GM08714 (cell line): ENCODE measurements at regions not wholly inside any gene's neighbourhood (a gene's known extent, or its start where the extent isn't known, plus 50 kb on each side); places are given as distances from the start of the nearest gene placed in this dataset.

Source experiments
- H3K4me3 ChIP-seq: fragments of 200-500 bp; sonication (Bioruptor generic); 2 replicates; pipeline ENCODE4 v1.5.1; 2014; ENCODE audit warnings: mild to moderate bottlenecking, low read length, inconsistent platforms
- ZNF274 ChIP-seq: IDR thresholded peaks from 2 replicates; pipeline ENCODE4 v1.6.1; 2012; ENCODE audit warnings: mild to moderate bottlenecking, low read depth, low read length

DNA sequence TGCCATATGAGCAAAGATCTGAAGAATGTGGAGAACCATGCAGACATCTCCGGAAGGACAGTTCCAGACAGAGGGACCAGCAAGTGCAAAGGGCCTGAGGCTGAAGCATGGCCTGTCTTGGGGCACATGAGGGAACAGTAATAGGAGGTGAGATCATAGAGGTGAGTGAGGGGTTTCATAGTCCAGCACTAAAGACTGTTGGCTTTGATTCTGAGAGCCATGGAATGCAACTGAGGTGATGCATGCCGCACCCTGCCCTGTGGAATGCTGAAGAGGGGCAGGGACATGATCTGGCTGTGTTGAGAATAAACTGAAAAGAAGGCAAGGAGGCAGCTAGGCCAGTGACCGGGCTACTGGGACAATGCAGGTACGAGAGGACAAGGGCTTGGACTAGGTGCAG, 253.1 kb upstream of the KLF14 start:
- no peak for TF ChIP-seq ZNF274
- no peak overlapping the region for H3K4me3 ChIP-seq

GRCh38 chr7:130988443-130988842, 254.4 kb upstream of the KLF14 start:
- TF ChIP-seq ZNF274: no peak
- no peak overlapping the region for H3K4me3 ChIP-seq

DNA sequence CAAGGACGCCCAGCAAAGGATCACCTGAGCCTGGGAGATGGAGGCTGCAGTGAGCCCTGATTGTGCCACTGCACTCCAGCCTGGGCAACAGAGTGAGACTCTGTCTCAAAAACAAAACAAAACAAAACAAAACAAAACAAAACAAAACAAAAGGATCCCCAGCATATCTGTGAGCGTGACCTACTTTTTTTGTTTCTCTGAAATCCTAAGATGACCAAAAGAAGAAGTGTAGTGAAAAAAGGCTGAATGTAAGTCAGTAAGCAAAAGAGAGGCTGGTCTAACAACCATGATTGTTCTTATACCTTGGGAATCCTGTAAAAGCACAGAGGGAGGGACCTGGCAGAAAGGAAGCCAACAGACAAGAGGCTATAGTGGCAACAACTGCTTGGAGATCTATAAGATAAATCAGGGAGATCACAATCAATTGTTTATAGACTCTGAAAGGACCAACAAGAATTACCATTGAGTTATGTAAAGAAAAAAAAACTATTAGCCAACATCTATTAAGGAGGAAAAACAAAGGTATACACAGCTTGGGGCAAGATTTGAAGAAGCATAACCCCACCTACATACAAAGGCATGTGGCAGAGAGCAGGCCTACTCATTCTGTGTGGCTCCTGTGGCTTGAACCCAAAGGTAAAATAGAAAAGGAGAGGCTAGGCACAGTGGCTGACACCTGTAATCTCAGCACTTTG, 255.2 kb upstream of the KLF14 start:
- no peak overlapping the region for H3K4me3 ChIP-seq
- no peak for TF ChIP-seq ZNF274

DNA sequence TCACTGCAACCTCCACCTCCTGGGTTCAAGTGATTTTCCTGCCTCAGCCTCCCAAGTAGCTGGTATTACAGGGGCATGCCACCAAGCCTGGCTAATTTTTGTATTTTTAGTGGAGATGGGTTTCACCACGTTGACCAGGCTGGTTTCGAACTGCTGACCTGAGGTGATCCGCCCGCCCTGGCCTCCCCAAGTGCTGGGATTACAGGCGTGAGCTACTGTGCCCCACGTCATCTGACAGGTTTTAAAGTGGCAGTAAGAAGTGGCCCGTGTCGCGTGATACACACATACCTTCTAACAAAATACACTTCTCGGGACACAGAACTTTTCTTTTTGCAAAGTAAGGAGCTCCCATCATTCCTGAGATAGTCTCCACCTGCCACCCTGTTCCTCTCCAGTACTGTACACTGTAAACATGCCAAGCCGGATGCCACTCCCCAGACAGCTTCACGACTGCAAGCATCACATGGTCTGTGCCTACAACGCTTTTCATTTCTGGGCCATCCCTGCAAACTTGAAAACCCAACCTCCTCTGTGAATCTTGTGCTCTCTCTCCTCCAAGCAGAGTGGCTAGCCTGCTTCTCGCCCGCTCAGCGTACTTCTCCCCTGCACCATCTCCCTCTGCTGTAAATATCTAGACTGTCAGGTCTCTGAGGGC, 256.3 kb upstream of the KLF14 start:
- no peak overlapping the region for H3K4me3 ChIP-seq
- no peak for TF ChIP-seq ZNF274

- TF ChIP-seq ZNF274: no peak
- no peak overlapping the region for H3K4me3 ChIP-seq
Observed at GRCh38 chr7:130993671-130994365, 259.8 kb upstream of the KLF14 start.

GRCh38 chr7:130994378-130995115, 260.5 kb upstream of the KLF14 start:
- H3K4me3 ChIP-seq: no peak overlapping the region
- no peak for TF ChIP-seq ZNF274

DNA sequence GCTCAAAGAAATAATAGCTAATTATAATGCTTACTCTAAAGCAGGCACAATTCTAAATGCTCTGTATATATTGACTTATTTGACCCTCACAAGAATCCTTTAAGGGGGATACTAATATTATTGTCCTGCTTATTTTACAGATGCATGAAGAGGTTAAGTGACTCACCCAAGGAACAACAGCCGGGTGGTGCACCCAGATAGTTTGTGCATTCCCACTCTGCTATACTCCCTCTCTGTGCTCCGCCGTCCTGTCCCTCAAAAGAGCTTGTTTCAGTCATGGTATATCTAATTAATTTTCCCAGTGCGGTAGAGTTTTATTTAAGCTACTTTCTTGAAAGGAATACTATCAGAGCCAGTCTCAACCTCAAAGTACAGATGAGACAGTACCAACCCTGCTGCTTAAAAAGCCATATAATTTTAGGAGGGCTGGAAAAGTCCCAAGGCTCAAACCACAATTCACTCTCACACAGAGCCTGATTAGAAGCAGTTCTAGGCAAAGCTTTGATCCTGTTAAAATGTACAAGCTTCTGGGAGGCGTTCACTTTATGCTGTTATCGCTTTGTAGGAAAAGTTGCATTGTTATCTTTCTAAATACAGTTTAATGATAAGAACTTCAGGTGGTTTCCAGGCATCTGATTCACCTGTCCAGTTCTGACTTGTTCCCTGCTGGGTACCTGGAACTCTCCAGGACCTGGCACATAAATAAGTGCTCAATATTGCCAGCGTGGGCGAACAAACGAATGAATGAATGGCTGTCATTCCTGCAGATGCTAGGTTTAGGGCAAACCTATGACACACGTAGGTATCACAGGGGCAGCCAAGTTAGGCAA, 261.5 kb upstream of the KLF14 start:
- H3K4me3 ChIP-seq: no peak overlapping the region
- TF ChIP-seq ZNF274: no peak

DNA sequence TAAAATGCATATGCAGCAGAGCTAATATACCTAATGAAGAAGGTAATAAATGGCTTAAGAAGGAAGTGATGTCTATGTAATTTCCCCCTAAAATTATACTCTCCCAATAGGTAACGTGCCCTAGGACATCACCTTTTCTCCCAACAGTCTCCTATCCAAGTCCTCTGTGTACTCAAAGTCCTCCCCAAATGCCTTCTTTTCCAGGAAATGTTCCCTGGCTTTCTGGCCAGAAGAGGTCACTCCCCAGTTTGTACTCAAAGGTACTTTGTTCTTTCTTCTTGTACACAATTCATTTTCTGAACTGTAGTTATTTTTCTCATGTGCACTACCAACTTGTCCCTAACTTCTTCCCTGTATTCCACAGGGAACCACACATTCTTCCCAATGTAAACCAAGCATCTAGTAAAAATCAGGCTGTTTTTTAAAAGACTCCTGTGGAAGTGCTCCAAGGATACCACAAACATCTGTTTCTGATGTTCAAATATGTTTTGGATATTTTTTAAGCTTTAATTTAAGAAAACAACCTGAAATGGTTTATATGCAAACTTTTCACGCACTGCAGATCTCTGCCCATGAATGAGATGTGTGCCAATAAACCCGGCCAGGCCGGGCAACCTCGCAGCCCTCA, 262.3 kb upstream of the KLF14 start:
- TF ChIP-seq ZNF274: no peak
- no peak overlapping the region for H3K4me3 ChIP-seq

- H3K4me3 ChIP-seq: no peak overlapping the region
- no peak for TF ChIP-seq ZNF274
Observed at GRCh38 chr7:130996833-130997231, 262.8 kb upstream of the KLF14 start.

DNA sequence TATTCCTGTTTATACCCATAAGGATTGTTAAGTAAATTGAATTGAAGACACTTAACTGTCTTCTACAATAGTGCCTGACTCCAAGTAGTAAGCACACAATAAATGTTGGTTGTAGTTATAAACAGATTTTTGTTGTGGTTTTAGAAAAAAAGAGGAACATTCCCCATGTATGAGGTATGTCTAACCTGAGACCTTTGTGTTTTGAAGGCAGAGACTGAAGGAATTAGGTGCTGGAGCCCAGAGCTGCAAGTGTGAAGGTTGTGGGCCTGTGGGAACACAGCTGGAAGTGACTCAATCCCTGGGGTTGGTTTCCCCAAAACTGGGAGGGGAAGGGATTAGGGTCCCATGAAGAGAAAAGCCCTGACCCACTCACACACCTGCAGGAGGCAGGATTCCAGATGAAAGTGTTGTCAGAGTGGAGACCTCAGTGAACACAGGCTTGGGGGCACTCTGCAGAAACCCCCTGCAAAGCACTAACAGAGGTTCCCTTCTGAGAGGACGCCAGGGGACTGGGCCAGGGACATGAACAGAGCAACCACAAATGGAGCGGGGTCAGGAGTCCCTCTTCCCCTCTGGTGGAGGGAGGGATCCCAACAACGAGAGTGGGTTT, 265.1 kb upstream of the KLF14 start:
- no peak for TF ChIP-seq ZNF274
- no peak overlapping the region for H3K4me3 ChIP-seq

DNA sequence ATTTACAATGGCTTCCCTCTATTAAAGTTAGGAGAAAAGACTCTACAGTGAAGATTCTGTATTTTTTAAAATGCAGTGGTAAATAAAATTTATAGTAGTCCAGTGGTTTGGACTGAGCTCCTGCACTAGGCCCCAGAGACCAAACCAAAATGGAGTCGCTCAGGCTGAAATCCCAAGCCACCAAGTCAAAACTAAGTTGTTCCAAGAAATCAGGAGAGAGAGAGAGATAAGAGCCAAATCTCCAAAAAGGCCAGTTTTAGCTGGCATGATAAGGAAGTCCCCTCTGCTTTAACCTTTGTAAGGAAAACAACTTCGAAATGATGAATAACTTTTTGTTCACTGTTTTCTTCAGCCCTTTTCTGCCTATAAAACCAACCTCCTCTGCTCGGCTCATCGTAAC, 265.9 kb upstream of the KLF14 start:
- no peak for TF ChIP-seq ZNF274
- H3K4me3 ChIP-seq: no peak overlapping the region

DNA sequence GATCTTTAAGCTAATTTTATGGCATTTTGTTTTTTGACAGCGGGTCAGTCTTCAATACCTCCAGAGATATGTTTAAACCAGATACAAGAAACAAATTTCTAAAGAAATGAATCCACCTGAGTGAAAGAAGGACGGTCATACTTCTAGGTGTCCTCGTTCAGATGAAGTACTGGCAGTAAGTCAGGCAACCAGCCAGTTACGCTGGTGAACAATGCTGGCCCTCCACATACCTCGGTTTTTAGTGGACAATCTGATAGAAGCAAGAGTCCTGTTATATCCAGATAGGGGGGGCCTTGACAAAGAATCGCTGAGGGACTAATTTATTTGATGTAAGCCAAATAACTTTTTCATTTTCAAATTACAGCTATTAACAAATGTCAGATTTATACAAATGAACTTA, 266.4 kb upstream of the KLF14 start:
- no peak for TF ChIP-seq ZNF274

GRCh38 chr7:131000873-131001272, 266.9 kb upstream of the KLF14 start:
- TF ChIP-seq ZNF274: no peak
- H3K4me3 ChIP-seq: no peak overlapping the region

More for the DNA sequence above, 266.4 kb upstream of the KLF14 start:
- no peak overlapping the region for H3K4me3 ChIP-seq

- H3K4me3 ChIP-seq: no peak overlapping the region
- no peak for TF ChIP-seq ZNF274
Observed at GRCh38 chr7:131002600-131002999, 268.6 kb upstream of the KLF14 start.
